ENCODE measurements at regions not wholly inside any gene's neighbourhood (a gene's known extent, or its start where the extent isn't known, plus 50 kb on each side); places are given as distances from the start of the nearest gene placed in this dataset.

GRCh38 chr22:48798281-48799226, 1029.1 kb downstream of the BRD1 start:
- Histone ChIP-seq H3K27ac (ENCODE audit: insufficient read depth, low read length) (no peak overlapping the region), H3K18ac (ENCODE audit: low read depth, low read length) (no peak overlapping the region), H3K9ac (ENCODE audit: low read depth, low read length) (no peak overlapping the region), H3K4ac (ENCODE audit: low read depth, low read length) (no peak overlapping the region), H4K5ac (ENCODE audit: low read depth, low read length) (no peak overlapping the region), H4K91ac (ENCODE audit: insufficient read depth, low read depth, low read length) (no peak overlapping the region), H2BK5ac (ENCODE audit: low read depth, low read length, poor library complexity, severe bottlenecking) (no peak overlapping the region), H2AFZ (replicated peaks; ENCODE audit: low read length, poor library complexity) (no peak overlapping the region), H2BK20ac (ENCODE audit: low read depth, low read length) (no peak overlapping the region), H3K36me3 (ENCODE audit: control insufficient read depth, insufficient read depth, low read length) (no peaks in the 10 kb centered on the region), H3K4me3 (ENCODE audit: insufficient read depth, low read depth, low read length) (no peak overlapping the region), H2BK120ac (ENCODE audit: low read depth, low read length) (no peak overlapping the region), H3K4me1 (ENCODE audit: control insufficient read depth, insufficient read depth, low read length) (no peaks in the 10 kb centered on the region), H2BK15ac (ENCODE audit: low read depth, low read length) (no peak overlapping the region), H3K9me1 (ENCODE audit: insufficient read depth, low read length) (no peaks in the 10 kb centered on the region), H3K79me1 (ENCODE audit: low read depth in 1 of 2, low read length in 2 of 2) (no peaks in the 10 kb centered on the region), H2AK9ac (replicated peaks; ENCODE audit: low read depth, low read length, poor library complexity) (no peak overlapping the region), H3K23ac (ENCODE audit: low read depth, low read length) (no peak overlapping the region), H3K14ac (replicated peaks; ENCODE audit: low read depth, low read length) (no peak overlapping the region), H3K4me2 (ENCODE audit: low read depth, low read length) (no peak overlapping the region), H2AK5ac (ENCODE audit: low read depth, low read length) (no peak overlapping the region), H3K27me3 (ENCODE audit: control insufficient read depth, insufficient read depth, low read length) (no peaks in the 10 kb centered on the region), H3K56ac (ENCODE audit: extremely low read depth, insufficient read depth, low read length) (no peak overlapping the region), H4K8ac (ENCODE audit: low read depth in 2 of 2, low read length in 2 of 2) (no peak overlapping the region), H3K9me3 (ENCODE audit: control insufficient read depth, insufficient read depth, low read length) (peaks cover 66% of the 10 kb centered on the region), H4K20me1 (ENCODE audit: insufficient read depth, low read length) (no peaks in the 10 kb centered on the region)
- in situ Hi-C loops (cut with MboI; ENCODE audit: low sequenced_read_pairs) (no loop called here), dilution Hi-C loops (cut with HindIII; ENCODE audit: low sequenced_read_pairs, unreplicated experiment) (no loop called here), intact Hi-C loops (cut with micrococcal nuclease) (no loop called here)
- ATAC-seq (ENCODE audit: low read depth) (no peak), DNase-seq (no peak)
- no TSS peak for BruUV-seq (replicated peaks)
- 78% methylated on average over 14 of the region's 31 CpGs; no CpG with 5 or more reads in 1 of the 2 experiments for WGBS, 2 experiments (ENCODE audit: extremely low coverage in 2 of 2, insufficient read length in 1 of 2)
- ChIA-PET CTCF (no interaction called here), POLR2A (ENCODE audit: unreplicated experiment) (no interaction called here)
- TF ChIP-seq MAFK (IDR thresholded peaks at IDR 0.05; ENCODE audit: low read depth, low read length) = no peak
- no peak for TF ChIP-seq MXI1 (IDR thresholded peaks at IDR 0.05; ENCODE audit: borderline replicate concordance, low read depth, low read length)
- no peak for TF ChIP-seq ELK1 (IDR thresholded peaks at IDR 0.05; ENCODE audit: borderline replicate concordance, low read depth, low read length)
- TF ChIP-seq NFE2L2 (IDR thresholded peaks at IDR 0.05; ENCODE audit: low read depth, low read length) = no peak
- TF ChIP-seq CTCF (conservative IDR thresholded peaks at IDR 0.05; ENCODE audit: low read depth, low read length) = no peak
- TF ChIP-seq USF2 (IDR thresholded peaks at IDR 0.05; ENCODE audit: low read depth, low read length) = no peak
- no peak for TF ChIP-seq CHD1 (IDR thresholded peaks at IDR 0.05; ENCODE audit: low read depth, low read length)
- no peak for TF ChIP-seq RAD21 (IDR thresholded peaks at IDR 0.05; ENCODE audit: low read length)
- TF ChIP-seq FOS (IDR thresholded peaks at IDR 0.05; ENCODE audit: low read depth, low read length) = no peak
- TF ChIP-seq RFX5 (IDR thresholded peaks at IDR 0.05; ENCODE audit: low read depth, low read length) = no peak
- no peak for TF ChIP-seq POLR2A (IDR thresholded peaks at IDR 0.05; ENCODE audit: low read depth, low read length)
- TF ChIP-seq CEBPB (IDR thresholded peaks at IDR 0.05; ENCODE audit: low read depth, low read length) = no peak
- TF ChIP-seq BHLHE40 (IDR thresholded peaks at IDR 0.05; ENCODE audit: low read depth, low read length) = no peak
- TF ChIP-seq RCOR1 (IDR thresholded peaks at IDR 0.05; ENCODE audit: insufficient replicate concordance, low read length) = no peak
- TF ChIP-seq MAZ (IDR thresholded peaks at IDR 0.05; ENCODE audit: borderline replicate concordance, low read depth, low read length) = no peak

All from IMR-90 (cell line).